Left kidney (tissue), 1 donor: ENCODE measurements at regions not wholly inside any gene's neighbourhood (a gene's known extent, or its start where the extent isn't known, plus 50 kb on each side); places are given as distances from the start of the nearest gene placed in this dataset.
A peak's percentile ranks its signal among the peaks of the same experiment; 100 is the strongest.
"Not testable (repeated sequence)": the region's sequence is repeated elsewhere in the genome, so short reads cannot be mapped to it uniquely, and the experiment has no call there.

Source experiments
- DNase-seq: peaks from one replicate; pipeline ENCODE4 v3.0.0-alpha.2; 2013

DNA sequence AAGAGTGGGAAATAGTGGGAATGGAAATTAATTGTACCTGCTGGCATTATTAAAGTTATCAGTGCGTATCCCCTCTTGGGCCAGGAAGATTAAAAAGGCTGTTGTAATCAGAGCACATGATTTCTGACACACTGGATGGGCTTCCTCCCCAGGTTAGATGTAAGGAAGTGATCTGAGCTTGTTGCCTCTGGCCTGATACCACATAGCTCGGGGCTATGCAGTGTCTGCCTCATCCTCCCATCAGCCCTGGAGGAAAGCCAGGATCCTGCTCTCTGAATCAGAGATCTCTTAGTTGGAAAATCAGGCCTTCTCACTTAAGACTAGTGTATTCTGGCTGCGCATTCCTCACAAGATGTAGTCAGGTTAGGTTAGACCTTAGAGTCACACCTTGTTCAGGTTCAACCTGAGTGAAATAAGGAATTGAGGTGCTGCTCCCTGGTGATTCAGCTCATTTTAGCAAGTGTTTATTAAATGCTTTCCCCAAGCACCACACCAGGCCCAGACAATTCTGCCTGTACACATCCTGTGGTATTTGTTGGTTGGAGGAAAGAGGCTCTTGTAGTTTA, 108.2 kb upstream of the IKBKE start:
- not testable (repeated sequence) for DNase-seq

DNA sequence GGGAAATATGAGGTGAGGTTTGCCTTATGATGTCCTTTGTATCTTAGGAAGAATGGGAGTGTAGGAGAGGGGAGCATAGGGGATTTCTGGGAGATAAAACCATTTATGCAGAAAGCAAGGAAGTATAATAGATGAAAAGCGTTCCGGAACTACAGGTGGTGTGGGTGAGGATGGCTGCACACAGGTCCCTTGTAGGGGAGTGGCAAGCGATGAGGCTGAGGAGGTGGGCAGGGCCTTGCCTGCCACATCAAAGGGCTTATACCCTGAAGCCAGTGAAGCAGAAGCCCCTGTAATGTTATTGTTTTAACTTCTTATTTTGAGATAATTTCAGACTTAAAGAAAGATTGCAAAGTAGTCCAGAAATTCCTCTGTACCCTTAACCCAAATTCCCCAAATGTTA, 107.3 kb upstream of the IKBKE start:
- not testable (repeated sequence) for DNase-seq

DNA sequence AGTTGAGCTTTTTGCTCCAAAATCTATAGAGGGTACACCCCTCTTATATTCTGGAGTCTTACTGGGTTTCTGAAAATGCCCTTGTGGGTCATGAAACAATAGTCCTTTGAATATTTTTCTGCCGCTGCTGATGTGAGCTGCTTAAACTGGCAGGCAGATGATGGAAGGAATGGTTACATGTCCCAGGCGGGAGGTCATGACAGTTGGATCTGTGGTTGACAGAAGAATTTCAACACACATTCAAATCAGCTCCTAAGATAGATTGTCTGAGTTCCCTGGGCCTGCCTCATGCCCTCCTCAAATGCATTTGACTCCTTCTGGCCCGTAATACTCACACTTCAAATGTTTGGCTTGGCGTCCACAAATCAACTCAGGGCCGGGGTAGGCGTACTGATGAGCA, 105.0 kb upstream of the IKBKE start:
- DNase-seq = not testable (repeated sequence)

DNA sequence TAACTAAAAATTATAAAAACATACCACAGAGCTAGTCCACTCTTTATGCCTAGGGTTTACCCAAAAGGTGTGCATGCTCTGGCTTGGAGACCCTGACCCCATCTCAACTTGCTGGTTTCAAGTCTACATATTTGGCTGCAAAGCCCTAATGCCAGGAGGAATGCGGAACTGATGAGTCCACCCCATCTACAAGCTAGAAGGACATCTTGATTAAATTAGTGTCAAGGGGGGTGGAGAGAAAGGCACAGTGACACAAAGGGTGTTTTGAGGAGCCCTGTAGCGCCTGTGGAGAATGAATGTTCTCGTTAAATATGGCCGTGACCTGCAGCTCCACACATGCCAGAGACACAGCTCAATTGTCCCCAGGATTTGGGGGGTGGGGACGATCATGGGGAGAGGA, 104.1 kb upstream of the IKBKE start:
- not testable (repeated sequence) for DNase-seq

DNA sequence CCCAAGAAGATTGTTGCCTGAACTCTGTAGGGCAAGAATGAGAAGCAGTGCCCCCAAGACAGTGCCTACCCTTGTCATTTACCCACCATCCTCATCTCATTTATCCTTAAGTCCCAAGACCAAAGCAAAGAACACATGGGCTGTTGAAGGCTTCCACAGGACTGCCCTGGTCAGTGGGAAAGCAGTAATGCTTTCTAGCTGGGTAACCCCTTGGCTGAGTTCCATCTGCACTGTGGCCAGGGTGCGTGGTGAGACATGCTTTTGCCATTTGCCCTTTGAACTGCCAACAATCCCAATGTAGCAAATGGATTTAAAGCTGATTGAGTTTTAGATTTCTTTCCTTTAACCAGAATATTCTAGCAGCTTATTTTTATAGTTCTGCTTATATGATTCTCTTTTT, 103.5 kb upstream of the IKBKE start:
- DNase-seq = not testable (repeated sequence)

DNA sequence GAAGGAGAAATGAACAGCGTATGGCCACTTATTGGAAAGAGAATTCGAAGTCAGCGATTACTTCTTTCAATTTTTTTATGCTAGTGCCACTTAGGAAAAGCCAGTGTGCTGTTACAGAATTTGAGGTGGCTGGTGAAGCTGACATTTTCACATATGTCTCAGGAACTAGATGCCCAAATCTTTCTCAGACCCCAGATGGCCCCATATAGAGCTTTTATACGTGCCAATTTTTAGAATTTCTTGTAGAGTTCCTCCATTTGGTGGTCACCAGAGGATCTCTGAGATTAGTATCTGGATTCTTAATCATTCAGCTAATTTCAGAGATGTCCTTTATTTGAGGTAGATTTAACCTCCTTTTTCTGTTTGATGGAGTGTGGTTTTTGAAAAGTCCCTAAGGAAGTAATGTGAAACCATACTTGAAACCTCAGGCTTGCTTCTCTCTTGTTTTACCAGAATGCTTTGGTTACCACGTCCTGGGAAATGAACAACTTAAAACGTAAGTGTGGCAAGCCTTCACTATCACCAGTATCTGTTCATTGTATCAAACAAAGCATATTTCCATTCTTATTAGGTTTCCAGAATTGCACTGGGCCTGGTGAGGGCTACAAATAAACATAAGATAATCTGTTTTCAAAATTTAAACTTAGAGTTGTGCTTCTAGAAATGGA, 102.2 kb upstream of the IKBKE start:
- DNase-seq = not testable (repeated sequence)

DNA sequence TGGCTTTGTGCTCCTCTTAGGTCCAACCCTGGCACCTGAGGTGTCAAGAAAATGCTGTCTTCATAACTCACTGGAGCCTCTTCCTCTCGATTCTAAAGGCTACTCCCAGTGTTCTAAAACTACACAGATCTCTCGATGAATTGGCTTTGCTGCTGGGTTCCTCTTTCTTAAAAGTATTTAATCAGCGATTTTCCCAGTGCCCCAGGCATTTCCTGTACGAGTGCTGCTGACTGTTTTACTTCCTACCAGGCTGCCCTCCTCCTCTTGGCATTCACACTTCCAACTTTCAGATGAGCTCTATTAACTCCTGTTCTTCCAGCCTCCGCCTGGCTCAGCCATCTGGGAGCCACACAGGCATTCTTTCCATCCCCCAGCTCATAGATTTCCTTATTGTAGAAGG, 95.6 kb upstream of the IKBKE start:
- not testable (repeated sequence) for DNase-seq

DNA sequence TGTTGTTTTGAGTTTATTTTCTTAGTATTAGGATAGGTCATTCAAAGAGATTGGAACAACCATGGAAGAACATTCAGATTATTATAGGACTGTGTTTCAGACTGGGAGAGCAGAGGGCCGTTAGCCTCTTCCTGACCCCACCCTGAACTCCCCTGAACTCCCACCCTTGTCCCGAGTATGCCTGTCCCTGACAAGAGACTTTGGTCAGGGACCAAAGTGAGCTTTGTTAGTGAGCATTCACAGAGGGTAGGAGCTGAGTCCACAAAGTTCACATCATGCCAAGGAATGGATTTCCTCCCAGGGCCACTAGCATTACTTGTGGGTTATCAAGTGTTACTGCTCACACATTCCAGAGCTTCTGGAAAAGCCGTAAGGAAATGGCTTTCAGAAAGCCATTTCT, 94.7 kb upstream of the IKBKE start:
- not testable (repeated sequence) for DNase-seq

DNA sequence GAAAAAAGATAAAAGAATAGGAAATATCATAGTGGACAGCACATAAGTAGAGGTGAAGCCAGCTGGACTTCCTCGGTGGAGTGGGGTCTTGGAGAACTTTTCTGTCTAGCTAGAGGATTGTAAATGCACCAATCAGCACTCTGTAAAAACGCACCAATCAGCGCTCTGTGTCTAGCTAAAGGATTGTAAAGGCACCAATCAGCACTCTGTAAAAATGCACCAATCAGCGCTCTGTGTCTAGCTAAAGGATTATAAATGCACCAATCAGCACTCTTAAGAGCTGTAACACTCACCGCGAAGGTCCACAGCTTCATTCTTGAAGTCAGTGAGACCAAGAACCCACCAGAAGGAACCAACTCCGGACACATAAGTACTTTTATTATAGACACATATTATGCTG, 91.8 kb upstream of the IKBKE start:
- not testable (repeated sequence) for DNase-seq

DNA sequence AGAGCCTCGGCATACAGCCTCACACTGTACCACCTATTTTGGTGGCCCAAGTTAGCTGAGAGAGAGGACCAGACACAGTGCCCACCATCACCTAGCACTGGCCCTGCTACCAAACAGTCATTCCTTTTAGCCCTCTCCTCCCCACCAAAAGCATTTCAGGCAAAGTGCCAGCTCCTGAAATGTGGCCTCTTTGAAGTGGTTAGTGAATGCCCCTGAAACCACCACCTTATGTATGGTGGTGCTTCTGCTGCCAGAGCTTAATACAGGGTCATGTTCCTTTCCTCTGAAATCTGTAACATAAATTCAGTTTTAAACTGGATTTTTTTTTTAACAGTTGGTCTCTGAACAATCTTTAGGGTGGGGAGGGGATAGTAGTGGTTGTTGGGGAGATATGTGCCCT, 91.0 kb upstream of the IKBKE start:
- not testable (repeated sequence) for DNase-seq

DNA sequence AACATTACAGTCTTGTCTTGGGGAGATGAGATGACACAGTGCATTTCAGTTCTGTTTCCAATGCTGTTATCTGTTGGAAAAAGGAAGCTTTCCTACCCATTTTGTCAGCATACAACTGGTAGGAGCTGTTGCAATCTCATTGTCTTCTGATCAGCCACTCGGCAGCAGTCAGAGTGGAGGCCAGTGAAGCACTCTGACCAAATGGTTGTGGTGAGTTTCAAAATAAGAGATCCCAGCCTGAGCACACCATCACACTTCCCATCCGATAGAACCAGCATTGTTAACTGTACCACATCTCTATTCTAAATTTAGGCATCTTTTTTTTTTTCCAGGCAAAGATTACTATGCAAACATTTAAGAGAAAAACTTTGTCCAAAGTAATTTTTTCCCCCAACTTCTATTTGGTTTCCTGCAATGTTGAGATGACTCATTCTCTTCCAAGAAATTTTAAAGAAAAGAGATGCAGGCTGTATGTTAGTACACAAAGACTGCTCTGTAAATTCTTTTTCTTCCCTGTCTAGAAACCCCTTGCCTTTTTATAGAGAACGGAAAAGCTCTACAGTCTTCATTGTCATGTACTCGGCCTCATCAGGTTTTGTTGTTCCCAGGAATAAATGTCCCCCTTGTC, 90.0 kb upstream of the IKBKE start:
- not testable (repeated sequence) for DNase-seq

DNA sequence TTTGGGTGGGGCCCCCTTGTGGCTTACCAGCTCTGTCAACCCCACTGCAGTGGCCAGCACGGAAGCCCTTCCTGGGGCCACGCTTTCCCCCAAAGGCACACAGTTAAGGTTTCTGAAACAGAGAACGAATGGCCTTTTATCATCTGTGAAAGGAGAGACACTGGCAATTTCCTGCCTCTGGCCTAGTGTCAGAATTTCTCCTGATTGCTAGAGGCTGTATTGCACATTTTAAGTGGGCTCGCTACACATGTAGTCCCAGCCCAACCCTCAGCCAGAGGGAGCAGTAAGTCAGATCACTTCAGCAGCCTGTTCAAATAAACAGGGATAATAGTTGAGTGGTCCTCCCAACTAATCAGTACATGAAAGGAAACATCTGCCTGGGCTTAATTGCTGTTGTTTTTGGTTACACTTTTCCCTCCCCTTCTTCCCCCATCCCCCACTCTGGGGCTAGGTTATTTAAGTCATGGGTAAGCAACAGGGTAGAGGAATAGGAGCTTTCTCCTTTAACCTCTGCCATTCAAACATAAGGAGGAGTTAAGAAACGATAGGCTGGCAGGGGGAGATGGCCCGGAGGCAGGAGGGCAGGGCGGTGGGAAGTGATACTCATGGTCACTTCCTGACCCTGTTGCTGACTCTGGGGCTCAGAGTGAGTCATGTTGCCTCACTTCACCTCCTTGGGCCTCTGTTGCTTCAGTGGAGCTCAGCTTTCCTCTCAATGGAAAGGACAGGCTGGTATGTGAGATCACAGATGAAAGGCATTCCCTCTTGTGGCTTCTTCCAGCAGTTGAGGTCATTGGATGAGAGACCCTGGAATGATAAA, 89.3 kb upstream of the IKBKE start:
- DNase-seq = peak; percentile 48

DNA sequence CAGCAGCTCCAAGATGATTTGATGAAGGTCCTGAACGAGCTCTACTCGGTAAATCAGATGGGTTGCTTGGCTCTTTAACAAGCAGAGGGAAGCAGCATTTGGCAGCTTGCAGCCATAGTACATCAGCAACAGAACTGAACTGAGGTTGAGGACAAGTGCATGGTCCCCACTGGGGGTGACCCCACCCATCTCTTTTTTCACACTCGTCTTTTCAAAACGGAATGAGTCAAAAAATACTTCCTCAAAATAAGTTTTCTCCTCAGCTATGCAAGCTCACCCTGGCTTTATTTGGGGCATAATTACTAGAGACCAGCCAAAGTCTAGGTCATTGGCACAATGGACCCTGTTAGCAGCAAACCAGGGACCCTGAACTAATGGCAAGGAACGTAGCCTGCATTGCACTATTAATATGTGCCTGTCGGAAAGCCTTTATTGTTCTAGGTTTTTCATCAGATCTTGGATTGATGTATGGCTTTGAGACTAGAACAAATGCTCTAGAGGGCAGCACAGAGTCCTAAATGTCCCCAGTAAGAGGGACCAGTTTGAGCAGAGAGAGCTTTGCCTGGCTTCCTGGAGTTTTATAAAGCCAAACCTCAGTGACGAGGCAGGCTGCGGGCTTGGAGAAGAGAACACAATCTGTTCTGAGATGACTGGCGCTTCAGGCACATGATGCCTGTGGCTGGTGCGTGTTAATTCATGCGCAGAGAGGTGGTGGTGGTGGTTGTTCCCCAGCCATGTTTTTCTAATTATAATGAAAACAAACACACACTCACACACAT, 86.1 kb upstream of the IKBKE start:
- DNase-seq = not testable (repeated sequence)

DNA sequence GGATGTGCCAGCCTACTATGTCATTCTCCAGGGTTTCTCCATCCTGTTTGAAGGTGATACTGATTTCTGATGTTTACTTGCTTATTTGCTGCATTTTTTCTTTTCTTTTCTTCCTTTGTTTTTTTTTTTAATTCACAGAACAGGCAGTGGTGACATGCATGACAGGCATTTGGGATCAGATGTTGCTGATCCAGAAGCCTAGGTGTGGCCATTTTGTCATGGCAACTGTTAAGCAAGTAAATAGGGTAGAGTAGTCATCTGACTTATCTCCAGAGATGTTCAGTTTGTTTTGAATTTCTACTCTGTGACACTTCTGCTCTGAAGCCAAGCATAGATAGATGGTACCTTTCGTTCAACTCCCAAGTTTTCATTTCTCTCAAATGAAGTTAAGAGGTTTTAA, 85.4 kb upstream of the IKBKE start:
- DNase-seq = not testable (repeated sequence)

DNA sequence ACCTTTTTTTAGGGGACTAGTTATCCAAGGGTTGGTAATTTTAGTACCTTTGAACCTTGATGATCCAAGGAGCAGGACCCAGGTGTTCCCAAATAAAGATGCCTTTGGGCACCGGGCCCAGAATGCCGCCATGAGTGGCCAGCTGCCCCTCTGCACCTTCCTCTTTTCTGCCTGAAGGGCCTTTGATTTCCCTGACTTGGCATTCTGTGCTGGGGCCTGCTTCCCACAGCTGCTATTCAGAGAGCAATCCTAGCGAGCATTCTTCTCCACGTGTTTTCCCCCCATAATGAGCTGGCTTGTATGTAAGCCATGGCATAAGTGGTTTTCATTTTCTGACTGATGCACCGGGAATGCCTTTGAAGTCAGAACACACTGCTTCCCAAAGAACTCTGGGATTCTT, 82.6 kb upstream of the IKBKE start:
- DNase-seq = not testable (repeated sequence)

DNA sequence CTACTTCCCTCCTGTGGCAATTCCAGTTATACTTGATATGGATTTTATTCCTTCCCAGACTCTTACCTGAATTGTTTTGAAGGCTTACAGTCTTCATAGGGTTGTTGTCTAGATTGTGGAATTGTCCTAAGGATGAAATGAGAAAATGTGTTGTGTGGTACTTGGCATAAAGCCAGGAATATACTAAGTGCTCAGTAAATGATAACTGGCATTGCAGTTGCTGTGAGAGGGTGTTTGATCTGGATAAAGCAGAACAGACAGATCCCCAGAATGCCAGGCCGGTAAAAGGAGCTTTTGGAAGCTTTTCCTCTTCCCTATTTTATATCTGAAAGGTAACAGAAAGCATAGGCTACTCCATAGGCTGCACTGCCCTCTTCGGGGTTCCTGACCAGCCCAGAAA, 78.4 kb upstream of the IKBKE start:
- not testable (repeated sequence) for DNase-seq

DNA sequence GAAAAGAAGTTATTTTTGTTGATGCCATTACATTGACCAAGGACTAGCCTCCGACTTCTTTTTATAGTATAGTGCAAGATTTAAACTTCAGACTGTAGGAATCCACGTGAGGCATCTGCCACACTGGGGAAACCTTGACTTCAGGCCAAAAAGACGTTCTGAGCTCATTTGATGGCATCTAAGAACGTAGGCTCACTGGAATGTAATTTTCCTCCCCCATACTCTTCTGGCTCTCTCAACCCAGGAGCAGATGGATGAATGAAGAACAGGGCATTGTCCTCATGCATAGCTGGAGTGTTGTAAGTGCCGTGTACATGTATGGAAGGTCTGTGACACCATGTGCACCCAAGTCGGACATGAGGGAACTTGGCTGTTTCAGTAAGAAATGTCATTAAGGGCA, 72.8 kb upstream of the IKBKE start:
- not testable (repeated sequence) for DNase-seq

DNA sequence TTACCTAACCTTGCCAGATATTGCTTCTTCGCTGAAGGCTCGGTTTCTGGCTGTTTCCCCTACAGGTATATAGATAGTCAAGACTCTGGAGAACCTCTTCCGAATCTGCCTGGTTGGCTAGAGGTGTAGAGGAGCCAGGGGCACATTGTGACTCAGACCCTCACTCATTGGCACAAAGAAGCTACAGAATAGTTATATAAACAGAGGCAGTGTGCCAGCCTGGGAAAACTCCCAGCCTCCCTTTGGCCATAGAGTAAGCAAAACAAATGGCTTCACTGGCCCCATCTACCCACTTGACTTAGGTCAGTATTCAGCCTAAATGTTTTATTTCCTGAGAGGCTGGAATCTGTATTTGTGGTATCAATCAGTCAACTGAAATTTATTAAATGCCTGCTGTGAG, 72.0 kb upstream of the IKBKE start:
- DNase-seq = not testable (repeated sequence)

DNA sequence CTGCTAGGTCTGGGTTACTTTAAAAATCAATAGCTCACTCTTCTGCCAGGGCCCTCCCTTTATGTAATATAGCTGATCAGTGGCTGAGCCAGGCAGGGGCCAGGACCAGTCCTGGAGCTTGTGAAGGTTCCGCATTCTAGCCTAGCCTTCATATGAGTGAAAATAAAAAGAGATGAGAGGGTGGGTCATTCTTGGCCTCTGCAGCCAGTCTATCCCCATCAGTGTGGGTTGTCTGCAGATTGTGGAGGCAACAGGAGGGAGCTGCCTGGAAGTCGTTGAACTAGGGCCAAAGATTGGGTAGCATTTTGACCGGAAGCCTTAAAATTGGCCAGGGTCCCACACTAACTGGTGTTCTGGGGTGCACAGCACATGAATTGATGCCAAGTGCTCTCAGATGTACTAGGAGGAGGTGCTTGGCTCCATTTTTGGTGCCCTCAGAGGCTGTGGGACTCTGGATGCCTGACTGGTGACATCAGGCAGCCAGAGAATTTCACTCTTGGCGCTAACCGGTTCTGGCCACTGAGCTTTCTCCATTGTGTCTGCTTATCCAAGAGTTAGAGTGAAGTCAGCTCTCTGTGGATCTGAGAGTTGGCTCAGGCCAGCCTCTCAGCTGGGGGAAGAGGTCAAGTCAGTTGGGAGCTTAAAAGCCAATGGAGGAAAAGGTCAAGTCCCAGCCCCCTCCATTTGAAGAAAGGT, 66.5 kb upstream of the IKBKE start:
- not testable (repeated sequence) for DNase-seq

DNA sequence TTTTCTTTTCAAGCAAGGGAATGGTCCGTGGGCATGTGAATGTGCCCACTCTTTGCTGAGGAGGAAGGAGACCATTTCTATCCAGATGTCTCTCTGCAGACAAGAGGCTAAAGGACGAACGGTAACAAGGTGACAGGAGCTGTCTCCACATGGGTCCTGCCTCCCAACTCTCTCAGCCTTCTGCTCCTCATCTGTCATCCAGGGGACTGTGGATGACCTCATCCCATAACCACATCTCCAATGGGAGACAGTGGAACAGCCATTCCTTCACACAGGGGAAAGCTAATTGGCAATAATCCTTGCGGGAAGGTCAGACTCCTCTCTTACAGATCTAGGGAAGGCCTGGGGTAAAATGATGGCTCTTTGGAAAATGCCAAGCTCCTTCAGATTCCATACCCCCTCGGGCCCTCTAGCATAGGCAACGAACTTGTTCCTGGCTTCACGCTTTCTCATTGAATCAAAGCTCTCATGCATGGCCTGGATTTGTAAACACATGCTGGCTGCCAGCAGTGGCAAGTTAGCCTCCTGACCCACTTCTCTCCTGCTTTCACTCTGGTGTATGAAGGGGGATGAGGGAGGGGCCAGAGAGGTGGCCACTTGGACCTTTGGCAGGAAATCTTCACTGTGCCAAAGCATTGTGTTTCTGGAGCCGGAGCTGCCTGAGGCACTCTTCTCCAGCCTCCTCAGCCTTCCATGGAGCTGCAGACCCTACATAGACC, 65.8 kb upstream of the IKBKE start:
- not testable (repeated sequence) for DNase-seq

DNA sequence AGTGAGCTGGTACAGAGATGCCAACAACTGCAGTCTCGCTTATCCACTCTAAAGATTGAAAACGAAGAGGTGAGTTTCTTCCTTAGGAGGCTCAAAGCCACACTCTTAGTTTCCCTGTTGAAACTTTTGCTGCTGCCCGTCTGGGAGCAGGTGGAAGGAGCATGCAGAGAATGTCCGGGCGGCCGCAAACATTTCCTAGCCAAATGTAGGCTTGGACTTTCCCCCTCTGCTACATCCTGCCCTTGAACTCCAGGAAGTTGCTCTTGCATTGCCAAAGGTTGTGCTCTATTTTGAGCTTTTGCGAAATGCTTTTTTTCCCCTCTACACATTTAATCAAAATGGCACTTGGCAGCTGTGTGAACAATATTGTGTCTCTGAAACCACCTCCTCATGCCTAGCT, 65.0 kb upstream of the IKBKE start:
- not testable (repeated sequence) for DNase-seq
